ENCODE measurements at regions not wholly inside any gene's neighbourhood (a gene's known extent, or its start where the extent isn't known, plus 50 kb on each side); places are given as distances from the start of the nearest gene placed in this dataset.
"Not testable (repeated sequence)": the region's sequence is repeated elsewhere in the genome, so short reads cannot be mapped to it uniquely, and the experiment has no call there.

GRCh38 chr5:36813249-36813648 is 63.3 kb upstream of the NIPBL start:
- DNase-seq; H3K9me3 ChIP-seq (ENCODE audit: control insufficient read depth, low read length); H3K27me3 ChIP-seq (replicated peaks; ENCODE audit: control insufficient read depth, insufficient read depth, low read length, poor library complexity, severe bottlenecking); H3K4me1 ChIP-seq (ENCODE audit: control insufficient read depth, insufficient read depth, low read length, poor library complexity, severe bottlenecking); H3K4me3 ChIP-seq (ENCODE audit: insufficient read depth, low read depth, low read length, poor library complexity, severe bottlenecking); H3K36me3 ChIP-seq (ENCODE audit: control insufficient read depth, insufficient read depth, low read length); H3K27ac ChIP-seq (ENCODE audit: insufficient read depth, low read length, poor library complexity, severe bottlenecking): not testable (repeated sequence)

- H3K4me1 ChIP-seq (ENCODE audit: control insufficient read depth, insufficient read depth, low read length, poor library complexity, severe bottlenecking), result no peaks in the 10 kb centered on the region
- H3K27ac ChIP-seq (ENCODE audit: insufficient read depth, low read length, poor library complexity, severe bottlenecking), result no peak overlapping the region
- H3K36me3 ChIP-seq (ENCODE audit: control insufficient read depth, insufficient read depth, low read length), result no peaks in the 10 kb centered on the region
- H3K27me3 ChIP-seq (replicated peaks; ENCODE audit: control insufficient read depth, insufficient read depth, low read length, poor library complexity, severe bottlenecking), result no peaks in the 10 kb centered on the region
- no peak for DNase-seq
- no peak overlapping the region for H3K4me3 ChIP-seq (ENCODE audit: insufficient read depth, low read depth, low read length, poor library complexity, severe bottlenecking)
- H3K9me3 ChIP-seq (ENCODE audit: control insufficient read depth, low read length), result no peaks in the 10 kb centered on the region
Measured at GRCh38 chr5:36815871-36816270, 60.7 kb upstream of the NIPBL start.

GRCh38 chr5:36820900-36821299 is 55.7 kb upstream of the NIPBL start:
- no peak for DNase-seq
- Histone ChIP-seq H3K9me3 (ENCODE audit: control insufficient read depth, low read length) (no peaks in the 10 kb centered on the region), H3K4me1 (ENCODE audit: control insufficient read depth, insufficient read depth, low read length, poor library complexity, severe bottlenecking) (no peaks in the 10 kb centered on the region), H3K27ac (ENCODE audit: insufficient read depth, low read length, poor library complexity, severe bottlenecking) (no peak overlapping the region), H3K27me3 (replicated peaks; ENCODE audit: control insufficient read depth, insufficient read depth, low read length, poor library complexity, severe bottlenecking) (no peaks in the 10 kb centered on the region), H3K4me3 (ENCODE audit: insufficient read depth, low read depth, low read length, poor library complexity, severe bottlenecking) (no peak overlapping the region), H3K36me3 (ENCODE audit: control insufficient read depth, insufficient read depth, low read length) (no peaks in the 10 kb centered on the region)

GRCh38 chr5:36826694-36827093 is 49.9 kb upstream of the NIPBL start:
- DNase-seq, result no peak

More at GRCh38 chr5:36826694-36827093, 49.9 kb upstream of the NIPBL start:
- Histone ChIP-seq H3K27ac (ENCODE audit: insufficient read depth, low read length, poor library complexity, severe bottlenecking) (no peak overlapping the region), H3K27me3 (replicated peaks; ENCODE audit: control insufficient read depth, insufficient read depth, low read length, poor library complexity, severe bottlenecking) (peaks cover 3% of the 10 kb centered on the region), H3K36me3 (ENCODE audit: control insufficient read depth, insufficient read depth, low read length) (no peaks in the 10 kb centered on the region), H3K4me3 (ENCODE audit: insufficient read depth, low read depth, low read length, poor library complexity, severe bottlenecking) (no peak overlapping the region), H3K4me1 (ENCODE audit: control insufficient read depth, insufficient read depth, low read length, poor library complexity, severe bottlenecking) (no peaks in the 10 kb centered on the region), H3K9me3 (ENCODE audit: control insufficient read depth, low read length) (no peaks in the 10 kb centered on the region)
